PC-3 (cell line): ENCODE measurements at regions not wholly inside any gene's neighbourhood (a gene's known extent, or its start where the extent isn't known, plus 50 kb on each side); places are given as distances from the start of the nearest gene placed in this dataset.

Source experiments
- ATAC-seq: fragments of 200-7000 bp; cut with Tn5 transposase; 2 replicates; pipeline ENCODE4 v1.9.1; 2020; ENCODE audit warnings: mild to moderate bottlenecking, moderate library complexity
- BruUV-seq: library from RNA; stranded (reverse); fragments of 400-500 nt; replicated peaks from 2 replicates; lab custom pipeline; 2021; lab: Mats Ljungman, UMichigan
- CTCF ChIA-PET: fragments of 300-600 bp; sonication (Branson Sonifier 250); formaldehyde crosslinking; loops from one replicate; lab custom pipeline; 2022; ENCODE audit warnings: antibody characterized with exemption; lab: Charles Lee
- POLR2A ChIA-PET: fragments of 300-600 bp; sonication (Branson Sonifier 250); formaldehyde crosslinking; loops from one replicate; lab custom pipeline; 2022; ENCODE audit warnings: antibody characterized with exemption; ENCODE audit not compliant: unreplicated experiment; lab: Charles Lee
- DNase-seq: peaks from one replicate; pipeline ENCODE4 v3.0.0-alpha.2; 2015
- H2AFZ ChIP-seq: fragments of 300-600 bp; sonication (generic); 2 replicates; pipeline ENCODE4 v1.6.0; 2016; ENCODE audit warnings: antibody characterized with exemption, low read length
- H3F3A ChIP-seq: fragments of 300-600 bp; sonication (generic); one replicate; pipeline ENCODE4 v1.6.0; 2017; ENCODE audit warnings: antibody characterized with exemption, low read length, control low read depth, mild to moderate bottlenecking; ENCODE audit not compliant: unreplicated experiment
- H3K27ac ChIP-seq: fragments of 300-600 bp; sonication (generic); 2 replicates; pipeline ENCODE4 v1.5.1; 2016; ENCODE audit warnings: mild to moderate bottlenecking, low read length
- H3K27me3 ChIP-seq: fragments of 300-600 bp; sonication (generic); 2 replicates; pipeline ENCODE4 v1.6.1; 2016; ENCODE audit warnings: low read length, mixed read lengths
- H3K36me3 ChIP-seq: fragments of 300-600 bp; sonication (generic); 2 replicates; pipeline ENCODE4 v1.6.1; 2016; ENCODE audit warnings: low read depth, mixed run types, low read length, mixed read lengths
- H3K4me1 ChIP-seq: fragments of 300-600 bp; sonication (generic); 2 replicates; pipeline ENCODE4 v1.5.1; 2016; ENCODE audit warnings: low read length; ENCODE audit not compliant: insufficient read depth
- H3K4me2 ChIP-seq: fragments of 300-600 bp; sonication (generic); 2 replicates; pipeline ENCODE4 v1.6.0; 2016; ENCODE audit warnings: low read length
- H3K4me3 ChIP-seq: fragments of 300-600 bp; sonication (generic); 2 replicates; pipeline ENCODE4 v1.5.1; 2016; ENCODE audit warnings: mild to moderate bottlenecking, low read length, mixed read lengths
- H3K79me2 ChIP-seq: fragments of 300-600 bp; sonication (generic); 2 replicates; pipeline ENCODE4 v1.6.1; 2017; ENCODE audit warnings: low read length, mixed read lengths
- H3K9ac ChIP-seq: fragments of 300-600 bp; sonication (generic); 2 replicates; pipeline ENCODE4 v1.6.0; 2016; ENCODE audit warnings: mild to moderate bottlenecking, low read length
- H3K9me2 ChIP-seq: fragments of 300-600 bp; sonication (generic); replicated peaks from 2 replicates; pipeline ENCODE4 v1.6.1; 2016; ENCODE audit warnings: mixed run types, low read length, mixed read lengths
- H3K9me3 ChIP-seq: fragments of 300-600 bp; sonication (generic); 2 replicates; pipeline ENCODE4 v1.6.1; 2016; ENCODE audit warnings: low read length, mixed read lengths
- H4K20me1 ChIP-seq: fragments of 300-600 bp; sonication (generic); 2 replicates; pipeline ENCODE4 v1.6.1; 2016; ENCODE audit warnings: low read length, mixed read lengths
- CTCF ChIP-seq: fragments of 300-600 bp; sonication (generic); conservative IDR thresholded peaks from 2 replicates; pipeline ENCODE4 v1.5.1; 2017; ENCODE audit warnings: antibody characterized with exemption, low read depth, mild to moderate bottlenecking, low read length
- EZH2 ChIP-seq: fragments of 300-600 bp; sonication (generic); IDR thresholded peaks from one replicate; pipeline ENCODE4 v1.6.1; 2017; ENCODE audit warnings: antibody characterized with exemption, mild to moderate bottlenecking, low read length; ENCODE audit not compliant: unreplicated experiment
- EZH2phosphoT487 ChIP-seq: fragments of 300-600 bp; sonication (generic); IDR thresholded peaks from 2 replicates; pipeline ENCODE4 v1.6.1; 2018; ENCODE audit warnings: mild to moderate bottlenecking, antibody characterized with exemption, low read length, borderline replicate concordance
- intact Hi-C: fragments of 100-400 bp; cut with micrococcal nuclease; formaldehyde crosslinking; loops from 2 replicates; pipeline ENCODE4 v1.9.0; 2023

DNA sequence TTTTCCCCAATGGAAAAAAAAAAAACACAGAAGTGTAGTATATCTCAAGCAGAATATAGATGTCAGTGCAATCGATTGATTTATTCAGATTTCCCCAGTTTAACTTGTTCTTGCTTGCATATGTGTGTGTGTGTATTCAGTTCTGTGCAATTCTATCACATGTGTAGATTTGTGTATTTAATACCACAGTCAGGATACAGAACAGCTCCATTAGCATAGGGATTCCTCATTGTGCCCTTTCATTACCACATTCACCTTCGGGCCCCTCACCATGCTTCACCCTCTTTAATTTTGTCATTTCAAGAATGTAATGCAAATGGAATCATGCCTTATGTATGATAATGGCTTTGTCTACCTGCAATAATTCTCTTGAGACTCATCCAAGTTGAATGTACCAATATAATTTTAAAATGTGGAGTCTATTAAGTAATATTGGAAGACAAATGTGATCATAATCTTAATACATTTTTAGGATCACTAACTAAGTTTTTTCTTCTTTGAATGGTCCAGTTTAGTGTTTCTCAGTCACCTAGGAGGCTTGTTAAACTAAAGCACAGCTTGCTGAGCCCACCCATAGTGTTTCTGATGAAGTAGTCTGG lies 187.9 kb downstream of the TENT5A start:
- Histone ChIP-seq H3K4me1 (peaks cover 12% of the 10 kb centered on the region; the same call in 1 of the 2 replicates), H3K9ac (no peak overlapping the region), H4K20me1 (no peaks in the 10 kb centered on the region), H2AFZ (no peak overlapping the region), H3K4me2 (no peak overlapping the region), H3K79me2 (no peaks in the 10 kb centered on the region), H3K4me3 (no peak overlapping the region), H3K9me3 (no peaks in the 10 kb centered on the region), H3K27me3 (no peaks in the 10 kb centered on the region), H3F3A (no peaks in the 10 kb centered on the region), H3K9me2 (no peaks in the 10 kb centered on the region), H3K27ac (no peak overlapping the region), H3K36me3 (no peaks in the 10 kb centered on the region)
- no peak for TF ChIP-seq EZH2phosphoT487
- no peak for TF ChIP-seq EZH2
- TF ChIP-seq CTCF, result no peak
- no peak for ATAC-seq
- no TSS peak for BruUV-seq
- DNase-seq, result no peak
- CTCF ChIA-PET, result no interaction called here
- intact Hi-C loops, result no loop called here
- POLR2A ChIA-PET, result no interaction called here

DNA sequence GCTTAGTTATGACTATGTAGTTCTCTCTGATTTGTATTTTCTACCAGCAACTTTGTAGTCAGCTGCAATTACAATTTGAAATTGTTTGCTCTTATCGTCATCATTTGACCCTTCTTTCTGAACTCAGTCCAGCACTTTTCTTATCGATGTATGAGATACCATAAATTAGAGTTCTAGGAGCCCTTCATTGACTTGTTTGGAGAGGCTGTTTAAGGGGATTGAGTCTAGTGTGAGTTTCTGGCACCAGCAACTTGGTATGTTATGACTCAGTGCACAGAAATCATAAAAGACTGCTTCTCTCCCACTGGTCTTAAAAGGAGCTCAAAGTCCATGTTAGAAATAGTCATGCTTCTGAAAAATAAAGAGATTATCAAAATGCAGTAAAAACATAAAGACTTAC lies 190.3 kb downstream of the TENT5A start:
- POLR2A ChIA-PET, result no interaction called here

More for the DNA sequence above, 190.3 kb downstream of the TENT5A start:
- H3K9me3 ChIP-seq, result no peaks in the 10 kb centered on the region
- no peaks in the 10 kb centered on the region for H3K79me2 ChIP-seq
- DNase-seq, result peak; percentile 49
- no peaks in the 10 kb centered on the region for H4K20me1 ChIP-seq
- peak overlapping the region; percentile 27 for H3K4me2 ChIP-seq
- H3K27me3 ChIP-seq, result no peaks in the 10 kb centered on the region
- intact Hi-C loops, result no loop called here
- no peak overlapping the region for H3K27ac ChIP-seq
- peak; percentile 93 for ATAC-seq
- H3K9me2 ChIP-seq, result no peaks in the 10 kb centered on the region
- BruUV-seq, result no TSS peak
- peaks cover 12% of the 10 kb centered on the region; the same call in 1 of the 2 replicates for H3K4me1 ChIP-seq
- no peak overlapping the region for H3K9ac ChIP-seq
- no peak overlapping the region for H2AFZ ChIP-seq
- CTCF ChIA-PET, result interaction anchor here (0.6 kb wide), 1 partner anchor 194 kb away, joined by 3 read pairs; no protein-coding TSS in a partner anchor
- TF ChIP-seq EZH2 (no peak), CTCF (no peak), EZH2phosphoT487 (no peak)
- H3K36me3 ChIP-seq, result no peaks in the 10 kb centered on the region
- H3F3A ChIP-seq, result no peaks in the 10 kb centered on the region
- H3K4me3 ChIP-seq, result no peak overlapping the region
